GM12892 (cell line): ENCODE measurements at regions not wholly inside any gene's neighbourhood (a gene's known extent, or its start where the extent isn't known, plus 50 kb on each side); places are given as distances from the start of the nearest gene placed in this dataset.

ENCODE experiments used
- POLR2A ChIP-seq: IDR thresholded peaks from 2 replicates; pipeline ENCODE4 v1.6.1; 2011; ENCODE audit warnings: low read depth, low read length, control low read depth
- POLR2AphosphoS5 ChIP-seq: IDR thresholded peaks from 2 replicates; pipeline ENCODE4 v1.6.1; 2011; ENCODE audit warnings: low read depth, low read length, control low read depth
- TAF1 ChIP-seq: IDR thresholded peaks from 2 replicates; pipeline ENCODE4 v1.6.1; 2011; ENCODE audit warnings: low read depth, mild to moderate bottlenecking, control low read depth, low read length, borderline replicate concordance

GRCh38 chr7:106543221-106543757, 117.7 kb downstream of the CCDC71L start:
- no peak for TF ChIP-seq POLR2AphosphoS5
- TF ChIP-seq POLR2A, result no peak
- TF ChIP-seq TAF1, result no peak
